Subcutaneous abdominal adipose tissue (tissue), 5 donors: ENCODE measurements at regions not wholly inside any gene's neighbourhood (a gene's known extent, or its start where the extent isn't known, plus 50 kb on each side); places are given as distances from the start of the nearest gene placed in this dataset.

Experiments used
- H3K27ac ChIP-seq: one replicate; pipeline ENCODE4 v1.7.0; 2013; ENCODE audit warnings: low read depth, mild to moderate bottlenecking, inconsistent platforms, low read length, moderate library complexity
- H3K27me3 ChIP-seq, 5 donors: one replicate each; pipeline ENCODE4 v1.7.0; 2013; ENCODE audit warnings: low read length in 5 of 5, inconsistent platforms in 1 of 5; ENCODE audit not compliant: control insufficient read depth in 5 of 5, insufficient read depth in 4 of 5
- H3K36me3 ChIP-seq, 5 donors: one replicate each; pipeline ENCODE4 v1.7.0; 2013; ENCODE audit warnings: low read length in 5 of 5; ENCODE audit not compliant: control insufficient read depth in 5 of 5, insufficient read depth in 5 of 5
- H3K4me1 ChIP-seq, 5 donors: one replicate each; pipeline ENCODE4 v1.7.0; 2013; ENCODE audit warnings: low read length in 5 of 5, mild to moderate bottlenecking in 3 of 5, moderate library complexity in 1 of 5; ENCODE audit not compliant: control insufficient read depth in 5 of 5, insufficient read depth in 5 of 5
- H3K4me3 ChIP-seq, 5 donors: one replicate each; pipeline ENCODE4 v1.7.0; 2013; ENCODE audit warnings: low read length in 5 of 5, low read depth in 1 of 5
- H3K9ac ChIP-seq, 5 donors: one replicate each; pipeline ENCODE4 v1.7.0; 2013; ENCODE audit warnings: low read length in 5 of 5, mild to moderate bottlenecking in 4 of 5, moderate library complexity in 3 of 5
- H3K9me3 ChIP-seq, 5 donors: one replicate each; pipeline ENCODE4 v1.7.0; 2013; ENCODE audit warnings: low read length in 5 of 5; ENCODE audit not compliant: control insufficient read depth in 5 of 5
- donor health status: healthy.
- donor health status: healthy.
- donor health status: healthy.
- donor health status: healthy.
- donor health status: healthy.

DNA sequence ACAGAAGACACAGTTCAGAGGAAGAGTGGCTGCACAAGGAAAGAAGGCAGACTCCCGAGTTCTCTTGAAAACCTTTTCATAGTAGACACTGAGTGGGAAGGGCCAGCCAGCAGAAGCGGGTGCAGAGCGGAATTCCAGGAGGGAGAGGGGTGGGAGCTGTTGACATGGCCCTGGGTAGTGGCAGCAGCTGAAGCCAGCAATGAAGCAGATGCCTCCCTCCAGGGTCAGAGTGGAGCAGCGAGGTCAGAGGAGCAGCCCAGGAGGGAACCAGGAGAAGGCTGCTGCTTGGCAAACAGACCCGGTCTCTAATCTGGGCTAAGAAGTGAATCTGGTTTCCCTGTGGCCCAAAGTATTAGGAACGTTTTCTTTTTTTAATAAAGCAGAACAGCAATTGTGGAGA, 73.9 kb upstream of the SPATA13 start:
- no peaks in the 10 kb centered on the region for H3K9me3 ChIP-seq
- peaks cover 0 to 19% (median 4%) of the 10 kb centered on the region in 5 donors for H3K4me1 ChIP-seq
- H3K36me3 ChIP-seq: no peaks in the 10 kb centered on the region
- no peak overlapping the region for H3K9ac ChIP-seq
- no peak overlapping the region for H3K4me3 ChIP-seq
- H3K27me3 ChIP-seq: peaks cover 0 to 4% (median 0%) of the 10 kb centered on the region in 5 donors
- H3K27ac ChIP-seq: no peak overlapping the region

DNA sequence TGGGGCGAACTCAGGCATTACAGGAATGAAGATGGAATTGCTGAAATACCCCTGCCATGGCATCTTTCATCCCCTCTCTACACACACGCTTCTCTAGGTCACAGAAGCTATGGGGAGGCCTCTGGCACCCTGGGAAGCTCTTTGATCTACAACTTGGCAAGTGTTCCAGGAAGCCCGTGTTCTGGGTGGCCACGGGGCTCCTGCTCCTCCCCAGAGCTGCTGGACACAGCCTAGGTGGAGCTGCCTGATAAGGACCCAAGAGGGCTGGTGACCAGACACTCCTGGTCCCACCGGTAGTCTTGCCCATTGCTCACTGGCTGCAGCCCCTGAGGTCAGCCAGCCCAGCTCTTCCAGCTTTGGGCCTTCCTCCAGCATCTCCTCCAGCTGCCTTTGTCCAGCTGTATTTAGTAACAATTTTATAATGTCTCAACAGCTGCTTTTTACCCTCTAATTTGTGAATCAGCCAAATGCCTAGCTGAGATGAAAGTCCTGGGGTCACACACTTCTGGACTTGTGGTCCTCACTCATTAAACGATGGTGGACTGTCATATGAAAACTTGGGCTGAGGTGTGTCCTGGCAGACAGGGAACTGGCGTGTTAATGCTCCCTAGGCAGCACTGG, 72.8 kb upstream of the SPATA13 start:
- H3K36me3 ChIP-seq: no peaks in the 10 kb centered on the region
- no peak overlapping the region for H3K27ac ChIP-seq
- H3K9ac ChIP-seq: no peak overlapping the region
- H3K4me1 ChIP-seq: peaks cover 0 to 30% (median 7%) of the 10 kb centered on the region in 5 donors
- H3K9me3 ChIP-seq: no peaks in the 10 kb centered on the region
- H3K4me3 ChIP-seq: no peak overlapping the region
- peaks cover 0 to 4% (median 0%) of the 10 kb centered on the region in 5 donors for H3K27me3 ChIP-seq

DNA sequence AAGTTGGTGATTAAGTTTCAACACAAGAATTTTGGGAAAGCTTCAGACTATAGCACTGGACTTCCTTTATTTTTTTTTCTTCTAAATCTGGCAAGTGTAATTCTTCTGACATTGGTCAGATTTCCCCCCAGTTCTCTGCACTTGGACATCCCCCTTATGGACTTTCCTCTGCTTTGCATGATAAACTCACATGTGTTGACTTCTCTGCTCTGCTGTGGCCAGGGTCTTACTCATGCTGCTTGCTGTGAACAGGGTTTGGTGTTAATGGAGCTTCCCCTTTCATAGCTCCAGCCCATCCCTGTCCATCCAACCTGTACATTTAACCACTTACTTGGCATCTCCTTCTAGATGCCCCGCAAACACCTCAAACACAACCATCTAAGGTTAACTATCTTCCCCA, 70.5 kb upstream of the SPATA13 start:
- Histone ChIP-seq H3K9me3 (no peaks in the 10 kb centered on the region), H3K4me3 (no peak overlapping the region), H3K9ac (no peak overlapping the region), H3K4me1 (peaks cover 0 to 35% (median 7%) of the 10 kb centered on the region in 5 donors), H3K27ac (no peak overlapping the region), H3K27me3 (peaks cover 0 to 3% (median 0%) of the 10 kb centered on the region in 5 donors), H3K36me3 (no peaks in the 10 kb centered on the region)

DNA sequence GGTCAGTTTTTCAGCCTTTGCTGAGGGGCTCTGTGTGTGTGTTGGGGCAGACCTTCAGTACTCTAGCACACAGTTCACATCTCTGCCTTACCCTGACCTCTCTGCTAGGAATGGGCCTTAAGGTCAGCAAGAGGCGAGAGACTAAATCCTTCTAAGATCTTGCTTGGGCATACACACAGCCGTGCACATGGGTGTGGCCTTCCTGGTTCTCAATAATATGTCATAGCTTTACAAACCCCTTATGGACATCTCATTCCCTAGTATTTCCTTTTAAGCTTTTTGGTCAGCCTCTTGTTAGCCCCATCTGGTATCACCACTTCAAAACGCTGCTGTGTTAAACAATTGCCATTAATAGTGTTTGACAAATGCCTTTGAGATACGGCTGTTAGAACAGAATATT, 69.4 kb upstream of the SPATA13 start:
- Histone ChIP-seq H3K9me3 (no peaks in the 10 kb centered on the region), H3K36me3 (no peaks in the 10 kb centered on the region), H3K27me3 (no peaks in the 10 kb centered on the region), H3K4me3 (no peak overlapping the region), H3K27ac (no peak overlapping the region), H3K4me1 (peaks cover 0 to 35% (median 7%) of the 10 kb centered on the region in 5 donors), H3K9ac (no peak overlapping the region)

DNA sequence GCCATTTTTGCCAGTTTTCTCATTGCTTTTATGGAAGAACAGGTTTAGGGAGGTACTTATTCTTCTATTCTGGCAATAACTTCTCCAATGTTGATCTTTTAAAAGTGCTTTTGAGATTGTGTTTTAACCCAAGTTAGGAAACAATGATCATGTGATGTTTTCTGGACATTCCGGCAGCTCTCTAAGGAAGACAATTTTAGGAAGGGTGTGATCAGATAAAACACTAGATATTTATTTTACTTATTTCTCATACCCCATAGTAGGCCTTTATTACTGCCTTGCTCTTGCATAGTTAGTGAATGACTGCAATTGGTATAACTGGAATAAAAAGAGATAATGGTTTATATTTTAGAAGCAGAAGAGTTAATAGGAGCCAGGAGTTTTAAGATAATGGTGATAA, 68.4 kb upstream of the SPATA13 start:
- Histone ChIP-seq H3K27me3 (no peaks in the 10 kb centered on the region), H3K4me1 (peaks cover 0 to 35% (median 7%) of the 10 kb centered on the region in 5 donors), H3K9ac (no peak overlapping the region), H3K4me3 (no peak overlapping the region), H3K9me3 (no peaks in the 10 kb centered on the region), H3K27ac (no peak overlapping the region), H3K36me3 (no peaks in the 10 kb centered on the region)

DNA sequence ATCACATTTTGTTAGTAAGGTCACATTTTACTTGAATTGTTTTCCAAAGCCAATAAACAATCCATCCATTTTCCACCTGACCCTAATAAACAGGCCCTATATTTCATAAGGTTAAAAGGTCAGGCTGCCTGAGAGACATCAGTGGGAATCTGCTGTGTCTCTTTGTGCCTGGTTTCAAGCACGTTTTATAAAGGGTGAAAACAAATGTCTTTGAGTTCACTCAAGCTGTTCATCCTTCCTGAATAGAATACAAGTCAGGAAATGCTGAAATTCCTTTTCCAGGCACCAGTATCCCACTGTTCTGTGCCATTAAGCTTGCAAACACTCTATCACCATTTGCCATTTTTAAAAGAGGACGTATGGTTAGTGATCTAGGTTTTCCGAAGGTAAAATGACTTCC, 67.5 kb upstream of the SPATA13 start:
- Histone ChIP-seq H3K27ac (no peak overlapping the region), H3K4me1 (peaks cover 0 to 25% (median 4%) of the 10 kb centered on the region in 5 donors), H3K36me3 (no peaks in the 10 kb centered on the region), H3K4me3 (no peak overlapping the region), H3K9me3 (no peaks in the 10 kb centered on the region), H3K9ac (no peak overlapping the region), H3K27me3 (no peaks in the 10 kb centered on the region)

DNA sequence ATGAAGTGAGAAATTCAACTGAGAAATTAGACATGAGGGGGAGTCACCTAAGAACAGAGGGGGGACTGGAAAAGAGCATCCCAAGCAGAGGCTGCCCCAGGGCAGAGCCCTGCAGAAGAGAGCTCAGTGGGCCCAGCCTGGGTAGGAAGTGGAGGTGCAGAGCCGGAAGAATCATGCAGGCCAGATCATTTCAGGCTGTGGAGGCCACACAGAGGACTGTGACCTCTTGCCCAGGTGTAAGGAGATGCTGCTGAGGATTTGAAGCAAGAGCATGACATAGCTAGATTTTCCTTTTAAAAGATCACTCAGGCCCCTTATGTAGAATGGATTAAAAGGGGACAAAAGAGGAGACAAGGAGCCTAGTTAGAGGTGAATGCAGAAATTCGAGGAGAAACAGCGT, 63.9 kb upstream of the SPATA13 start:
- H3K4me1 ChIP-seq: peaks cover 0 to 16% (median 3%) of the 10 kb centered on the region in 5 donors
- no peaks in the 10 kb centered on the region for H3K36me3 ChIP-seq
- H3K4me3 ChIP-seq: no peak overlapping the region
- H3K27ac ChIP-seq: no peak overlapping the region
- H3K27me3 ChIP-seq: no peaks in the 10 kb centered on the region
- H3K9ac ChIP-seq: no peak overlapping the region
- H3K9me3 ChIP-seq: no peaks in the 10 kb centered on the region

DNA sequence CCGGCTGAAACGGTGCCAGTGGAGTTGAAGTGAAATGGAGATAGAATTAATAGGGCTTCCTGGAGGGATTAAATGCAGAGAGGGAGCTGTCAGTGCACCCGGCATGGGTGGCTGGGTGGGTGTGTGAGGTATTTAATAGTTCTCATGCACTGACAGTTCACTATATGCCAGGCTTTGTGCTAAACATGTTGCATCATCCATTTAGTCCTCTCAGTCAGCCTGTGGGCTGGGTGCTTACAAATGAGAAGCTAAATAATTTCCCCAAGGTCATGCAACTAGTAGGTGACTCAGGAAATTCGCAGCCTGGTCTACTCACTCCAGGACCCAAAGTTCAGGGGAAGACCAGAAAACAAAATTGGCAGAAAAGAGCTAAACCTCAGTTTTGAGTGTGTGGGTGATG, 63.5 kb upstream of the SPATA13 start:
- no peaks in the 10 kb centered on the region for H3K9me3 ChIP-seq
- H3K4me3 ChIP-seq: no peak overlapping the region
- no peak overlapping the region for H3K27ac ChIP-seq
- no peaks in the 10 kb centered on the region for H3K36me3 ChIP-seq
- peaks cover 0 to 12% (median 3%) of the 10 kb centered on the region in 5 donors for H3K4me1 ChIP-seq
- no peak overlapping the region for H3K9ac ChIP-seq
- H3K27me3 ChIP-seq: no peaks in the 10 kb centered on the region

DNA sequence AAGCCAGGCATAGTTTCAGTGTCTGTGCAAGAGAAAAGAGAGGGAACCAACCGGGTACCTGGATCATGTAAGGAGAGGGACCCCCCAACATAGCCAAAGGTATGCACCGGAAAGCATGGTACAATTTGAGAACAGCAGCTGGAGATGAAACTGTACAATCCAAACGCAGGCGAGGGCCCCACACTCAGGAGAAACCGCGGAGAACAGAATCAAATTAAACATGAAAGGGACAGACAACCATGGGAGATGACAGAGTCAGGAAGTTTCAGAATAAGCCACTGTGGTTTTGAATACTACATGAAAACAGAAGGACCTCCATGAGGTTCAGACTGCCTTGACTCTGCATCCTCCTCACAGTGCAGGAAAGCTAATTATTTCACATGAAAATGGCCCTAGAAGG, 62.9 kb upstream of the SPATA13 start:
- H3K9ac ChIP-seq: no peak overlapping the region
- no peaks in the 10 kb centered on the region for H3K9me3 ChIP-seq
- H3K27ac ChIP-seq: no peak overlapping the region
- H3K27me3 ChIP-seq: no peaks in the 10 kb centered on the region
- H3K36me3 ChIP-seq: no peaks in the 10 kb centered on the region
- H3K4me1 ChIP-seq: peaks cover 0 to 6% (median 0%) of the 10 kb centered on the region in 5 donors
- no peak overlapping the region for H3K4me3 ChIP-seq

DNA sequence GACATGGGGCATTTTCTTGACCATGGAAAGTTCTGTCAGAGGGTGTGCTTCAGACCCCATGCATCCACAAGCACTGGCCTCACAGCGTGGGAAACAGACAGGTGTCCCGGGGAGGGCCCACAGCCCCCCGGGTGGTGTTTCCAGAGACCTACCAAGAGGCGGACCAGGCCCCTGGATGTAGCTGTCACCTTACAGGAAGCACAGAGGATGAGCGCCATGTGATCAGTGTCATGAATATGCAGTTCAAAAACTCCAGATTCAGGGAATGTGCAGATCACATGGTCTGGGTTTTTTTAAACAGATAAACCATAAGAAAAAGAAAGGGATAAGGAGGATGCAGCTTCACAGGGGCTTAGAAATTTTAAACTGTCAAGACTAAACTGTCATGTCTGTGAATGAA, 61.0 kb upstream of the SPATA13 start:
- Histone ChIP-seq H3K4me3 (no peak overlapping the region), H3K27ac (no peak overlapping the region), H3K4me1 (no peaks in the 10 kb centered on the region), H3K36me3 (no peaks in the 10 kb centered on the region), H3K9ac (no peak overlapping the region), H3K27me3 (peaks cover 0 to 4% (median 0%) of the 10 kb centered on the region in 5 donors), H3K9me3 (no peaks in the 10 kb centered on the region)
